ENCODE measurements at regions not wholly inside any gene's neighbourhood (a gene's known extent, or its start where the extent isn't known, plus 50 kb on each side); places are given as distances from the start of the nearest gene placed in this dataset.

DNA sequence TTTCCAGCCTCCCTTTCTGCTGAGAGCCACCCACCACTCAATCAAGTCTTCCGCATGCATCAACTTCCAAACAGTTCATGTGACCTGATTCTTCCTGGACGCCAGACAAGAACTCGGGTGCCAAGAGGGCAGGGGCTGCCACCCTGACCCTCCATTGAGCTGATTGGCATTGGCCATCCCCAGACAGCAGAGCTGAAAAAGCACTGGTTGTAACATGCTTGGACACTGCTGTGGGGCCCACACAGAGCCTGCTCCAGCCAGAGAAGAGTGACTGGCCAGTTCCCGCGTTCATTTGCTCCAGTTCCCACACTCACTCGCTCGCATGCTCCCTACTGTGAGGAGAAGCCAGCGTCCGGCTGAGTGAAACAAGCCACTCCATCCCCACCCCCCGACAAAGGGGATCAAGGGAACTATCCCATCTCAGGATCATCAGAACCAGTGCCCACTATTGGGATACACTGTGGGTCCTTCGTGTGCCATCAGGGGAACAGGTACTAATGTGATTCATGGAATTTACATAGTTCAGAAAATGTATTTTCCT, 420.3 kb downstream of the NPHP4 start:
- TF ChIP-seq, protein P1, sequence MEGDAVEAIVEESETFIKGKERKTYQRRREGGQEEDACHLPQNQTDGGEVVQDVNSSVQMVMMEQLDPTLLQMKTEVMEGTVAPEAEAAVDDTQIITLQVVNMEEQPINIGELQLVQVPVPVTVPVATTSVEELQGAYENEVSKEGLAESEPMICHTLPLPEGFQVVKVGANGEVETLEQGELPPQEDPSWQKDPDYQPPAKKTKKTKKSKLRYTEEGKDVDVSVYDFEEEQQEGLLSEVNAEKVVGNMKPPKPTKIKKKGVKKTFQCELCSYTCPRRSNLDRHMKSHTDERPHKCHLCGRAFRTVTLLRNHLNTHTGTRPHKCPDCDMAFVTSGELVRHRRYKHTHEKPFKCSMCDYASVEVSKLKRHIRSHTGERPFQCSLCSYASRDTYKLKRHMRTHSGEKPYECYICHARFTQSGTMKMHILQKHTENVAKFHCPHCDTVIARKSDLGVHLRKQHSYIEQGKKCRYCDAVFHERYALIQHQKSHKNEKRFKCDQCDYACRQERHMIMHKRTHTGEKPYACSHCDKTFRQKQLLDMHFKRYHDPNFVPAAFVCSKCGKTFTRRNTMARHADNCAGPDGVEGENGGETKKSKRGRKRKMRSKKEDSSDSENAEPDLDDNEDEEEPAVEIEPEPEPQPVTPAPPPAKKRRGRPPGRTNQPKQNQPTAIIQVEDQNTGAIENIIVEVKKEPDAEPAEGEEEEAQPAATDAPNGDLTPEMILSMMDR (conservative IDR thresholded peaks at IDR 0.05; ENCODE audit: low read depth, low read length), result no peak
- TF ChIP-seq EZH2phosphoT487 (IDR thresholded peaks at IDR 0.05; ENCODE audit: borderline replicate concordance, low read length) (no peak), EZH2 (IDR thresholded peaks at IDR 0.05; ENCODE audit: low read length, unreplicated experiment) (no peak)
